Nephron (organoid): ENCODE measurements at regions not wholly inside any gene's neighbourhood (a gene's known extent, or its start where the extent isn't known, plus 50 kb on each side); places are given as distances from the start of the nearest gene placed in this dataset.
A peak's percentile ranks its signal among the peaks of the same experiment; 100 is the strongest.
"Not testable (repeated sequence)": the region's sequence is repeated elsewhere in the genome, so short reads cannot be mapped to it uniquely, and the experiment has no call there.

Experiments
- H3K27ac Mint-ChIP-seq, 3 experiments: 2 replicates each; pipeline ENCODE4 v1.8.0; 2020; ENCODE audit warnings: mixed read lengths in 3 of 3, mild to moderate bottlenecking in 2 of 3, moderate library complexity in 1 of 3
- H3K27me3 Mint-ChIP-seq: 2 replicates; pipeline ENCODE4 v1.8.0; 2021; ENCODE audit warnings: low read depth, mild to moderate bottlenecking, moderate library complexity, mixed read lengths
- H3K36me3 Mint-ChIP-seq: 2 replicates; pipeline ENCODE4 v1.8.0; 2020; ENCODE audit warnings: low read depth, mixed read lengths
- H3K4me1 Mint-ChIP-seq: 2 replicates; pipeline ENCODE4 v1.8.0; 2020; ENCODE audit warnings: mixed read lengths
- H3K4me3 Mint-ChIP-seq, 3 experiments: 2 replicates each; pipeline ENCODE4 v1.8.0; 2020; ENCODE audit warnings: mild to moderate bottlenecking in 3 of 3, mixed read lengths in 3 of 3, moderate library complexity in 2 of 3
- H3K9me3 Mint-ChIP-seq: 2 replicates; pipeline ENCODE4 v1.8.0; 2020; ENCODE audit warnings: mixed read lengths
- TF ChIP-seq, protein P1 (sequence below), 3 experiments: fragments of 200-600 bp; sonication (generic); IDR thresholded peaks; one replicate each; pipeline ENCODE4 v1.5.0; 2021; ENCODE audit warnings: antibody characterized with exemption in 3 of 3; ENCODE audit not compliant: unreplicated experiment in 3 of 3

DNA sequence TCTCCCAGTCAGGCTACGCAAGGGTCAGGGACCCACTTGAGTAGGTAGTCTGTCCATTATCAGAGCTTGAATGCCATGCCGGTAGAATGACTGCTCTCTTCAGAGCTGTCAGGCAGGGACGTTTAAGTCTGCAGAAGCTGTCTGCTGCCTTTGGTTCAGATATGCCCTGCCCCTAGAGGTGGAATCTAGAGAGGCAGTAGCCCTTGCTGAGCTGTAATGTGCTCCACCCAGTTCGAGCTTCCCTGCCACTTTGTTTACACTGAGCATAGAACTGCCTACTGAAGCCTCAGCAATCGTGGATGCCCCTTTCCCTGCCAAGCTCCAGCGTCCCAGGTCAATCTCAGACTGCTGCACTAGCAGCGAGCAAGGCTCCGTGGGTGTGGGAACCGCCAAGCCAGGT is 57.5 kb upstream of the SETMAR start:
- Mint-ChIP-seq H3K4me3 (no peak overlapping the region), H3K9me3 (no peaks in the 10 kb centered on the region), H3K36me3 (no peaks in the 10 kb centered on the region), H3K27ac (no peak overlapping the region), H3K4me1 (peaks cover 6% of the 10 kb centered on the region), H3K27me3 (no peaks in the 10 kb centered on the region)
- TF ChIP-seq, protein P1, sequence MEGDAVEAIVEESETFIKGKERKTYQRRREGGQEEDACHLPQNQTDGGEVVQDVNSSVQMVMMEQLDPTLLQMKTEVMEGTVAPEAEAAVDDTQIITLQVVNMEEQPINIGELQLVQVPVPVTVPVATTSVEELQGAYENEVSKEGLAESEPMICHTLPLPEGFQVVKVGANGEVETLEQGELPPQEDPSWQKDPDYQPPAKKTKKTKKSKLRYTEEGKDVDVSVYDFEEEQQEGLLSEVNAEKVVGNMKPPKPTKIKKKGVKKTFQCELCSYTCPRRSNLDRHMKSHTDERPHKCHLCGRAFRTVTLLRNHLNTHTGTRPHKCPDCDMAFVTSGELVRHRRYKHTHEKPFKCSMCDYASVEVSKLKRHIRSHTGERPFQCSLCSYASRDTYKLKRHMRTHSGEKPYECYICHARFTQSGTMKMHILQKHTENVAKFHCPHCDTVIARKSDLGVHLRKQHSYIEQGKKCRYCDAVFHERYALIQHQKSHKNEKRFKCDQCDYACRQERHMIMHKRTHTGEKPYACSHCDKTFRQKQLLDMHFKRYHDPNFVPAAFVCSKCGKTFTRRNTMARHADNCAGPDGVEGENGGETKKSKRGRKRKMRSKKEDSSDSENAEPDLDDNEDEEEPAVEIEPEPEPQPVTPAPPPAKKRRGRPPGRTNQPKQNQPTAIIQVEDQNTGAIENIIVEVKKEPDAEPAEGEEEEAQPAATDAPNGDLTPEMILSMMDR (IDR thresholded peaks at IDR 0.05; ENCODE audit: unreplicated experiment in 3 of 3) = no peak

DNA sequence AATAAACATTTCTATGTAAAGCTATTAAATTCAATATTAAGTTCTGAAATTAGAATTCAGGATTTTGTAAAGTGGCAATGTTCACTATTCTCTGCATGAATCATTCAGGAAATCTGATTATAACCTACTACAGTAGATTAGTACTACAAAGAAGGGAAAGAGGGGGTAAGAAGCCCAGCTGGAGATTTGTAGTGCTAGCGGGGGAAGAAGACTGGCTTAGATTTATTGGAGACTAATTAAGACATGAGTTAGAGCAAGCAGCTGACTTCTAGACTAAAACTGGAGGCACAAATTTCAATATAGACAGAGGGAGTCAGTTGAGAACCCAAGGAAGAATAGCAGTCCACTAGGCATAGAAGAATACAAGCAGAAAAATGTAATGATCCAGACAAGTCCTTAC is 55.8 kb upstream of the SETMAR start:
- H3K9me3 Mint-ChIP-seq = no peaks in the 10 kb centered on the region
- TF ChIP-seq, protein P1 (IDR thresholded peaks at IDR 0.05; ENCODE audit: unreplicated experiment in 3 of 3) = no peak
- H3K27ac Mint-ChIP-seq = peak overlapping the region in 2 of 3 experiments; percentile 2 to 4
- H3K27me3 Mint-ChIP-seq = no peaks in the 10 kb centered on the region
- H3K4me1 Mint-ChIP-seq = peaks cover 6% of the 10 kb centered on the region
- no peaks in the 10 kb centered on the region for H3K36me3 Mint-ChIP-seq
- no peak overlapping the region for H3K4me3 Mint-ChIP-seq

DNA sequence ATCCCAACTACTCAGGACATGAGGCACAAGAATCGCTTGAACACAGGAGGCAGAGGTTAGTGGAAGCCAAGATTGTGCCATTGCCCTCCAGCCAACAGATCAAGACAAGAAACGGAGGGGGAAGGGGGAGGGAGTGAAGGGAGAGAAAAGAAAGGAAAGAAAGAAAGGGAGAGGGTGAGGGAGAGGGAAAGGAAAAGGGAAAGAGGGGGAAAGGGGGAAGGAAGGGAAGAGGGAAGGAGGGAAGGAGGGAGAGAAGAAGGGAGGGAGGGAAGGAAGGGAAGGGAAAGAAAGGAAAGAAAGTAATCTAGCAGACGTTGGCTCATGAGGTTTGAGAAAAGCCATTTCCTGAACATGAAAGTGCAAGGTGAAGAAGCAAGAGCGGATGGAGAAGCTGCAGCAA is 53.1 kb upstream of the SETMAR start:
- TF ChIP-seq, protein P1 (IDR thresholded peaks at IDR 0.05; ENCODE audit: unreplicated experiment in 3 of 3) = no peak
- H3K36me3 Mint-ChIP-seq = no peaks in the 10 kb centered on the region
- no peak overlapping the region for H3K27ac Mint-ChIP-seq
- H3K4me1 Mint-ChIP-seq = peaks cover 6% of the 10 kb centered on the region
- H3K4me3 Mint-ChIP-seq = no peak overlapping the region
- H3K9me3 Mint-ChIP-seq = peaks cover 3% of the 10 kb centered on the region
- no peaks in the 10 kb centered on the region for H3K27me3 Mint-ChIP-seq

DNA sequence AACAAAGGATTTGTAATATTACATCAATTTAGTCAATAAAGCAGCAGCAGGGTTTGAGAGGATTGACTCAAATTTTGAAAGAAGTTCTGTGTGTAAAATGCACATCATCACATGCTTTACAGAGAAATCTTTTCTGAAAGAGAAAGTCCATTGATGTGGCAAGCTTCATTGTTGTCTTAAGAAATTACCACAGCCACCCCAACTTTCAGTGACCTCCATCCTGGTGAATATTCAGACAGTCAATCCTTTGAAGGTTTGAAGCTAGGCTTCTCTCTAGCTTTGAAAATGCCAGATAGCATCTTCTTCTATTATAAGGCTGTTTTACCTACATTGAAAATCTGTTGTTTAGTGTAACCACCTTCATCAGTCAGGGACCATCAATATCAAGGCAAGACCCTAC is 51.8 kb upstream of the SETMAR start:
- H3K27ac Mint-ChIP-seq = no peak overlapping the region
- peaks cover 6% of the 10 kb centered on the region for H3K4me1 Mint-ChIP-seq
- no peak overlapping the region for H3K4me3 Mint-ChIP-seq
- peaks cover 3% of the 10 kb centered on the region for H3K9me3 Mint-ChIP-seq
- TF ChIP-seq, protein P1 (IDR thresholded peaks at IDR 0.05; ENCODE audit: unreplicated experiment in 3 of 3) = no peak
- H3K27me3 Mint-ChIP-seq = no peaks in the 10 kb centered on the region
- H3K36me3 Mint-ChIP-seq = no peaks in the 10 kb centered on the region

DNA sequence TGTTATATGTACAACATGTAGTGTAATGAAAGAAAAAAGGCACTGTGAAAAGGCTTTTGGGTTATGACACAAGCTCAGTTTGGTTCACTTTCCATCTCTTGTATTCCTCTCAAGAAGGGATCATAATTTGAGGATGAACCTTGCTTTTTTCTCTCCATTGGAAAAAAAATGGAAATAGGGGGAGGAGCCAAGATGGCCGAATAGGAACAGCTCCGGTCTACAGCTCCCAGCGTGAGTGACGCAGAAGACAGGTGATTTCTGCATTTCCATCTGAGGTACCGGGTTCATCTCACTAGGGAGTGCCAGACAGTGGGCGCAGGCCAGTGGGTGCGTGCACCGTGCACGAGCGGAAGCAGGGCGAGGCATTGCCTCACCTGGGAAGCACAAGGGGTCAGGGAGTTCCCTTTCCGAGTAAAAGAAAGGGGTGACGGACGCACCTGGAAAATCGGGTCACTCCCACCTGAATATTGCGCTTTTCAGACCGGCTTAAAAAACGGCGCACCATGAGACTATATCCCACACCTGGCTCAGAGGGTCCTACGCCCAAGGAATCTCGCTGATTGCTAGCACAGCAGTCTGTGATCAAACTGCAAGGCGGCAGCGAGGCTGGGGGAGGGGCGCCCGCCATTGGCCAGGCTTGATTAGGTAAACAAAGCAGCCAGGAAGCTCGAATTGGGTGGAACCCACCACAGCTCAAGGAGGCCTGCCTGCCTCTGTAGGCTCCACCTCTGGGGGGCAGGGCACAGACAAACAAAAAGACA is 49.9 kb upstream of the SETMAR start:
- H3K27ac Mint-ChIP-seq = not testable (repeated sequence)

More for the DNA sequence above, 49.9 kb upstream of the SETMAR start:
- H3K4me3 Mint-ChIP-seq, H3K9me3 Mint-ChIP-seq, H3K36me3 Mint-ChIP-seq, H3K4me1 Mint-ChIP-seq, H3K27me3 Mint-ChIP-seq: not testable (repeated sequence)
